Keratinocyte (primary cell): ENCODE measurements at regions not wholly inside any gene's neighbourhood (a gene's known extent, or its start where the extent isn't known, plus 50 kb on each side); places are given as distances from the start of the nearest gene placed in this dataset.

ENCODE experiments used
- CTCF ChIP-seq, 3 experiments: IDR thresholded peaks in 1 of 3; conservative IDR thresholded peaks in 1 of 3; optimal IDR thresholded peaks in 1 of 3; 2 replicates in 2 of 3; 3 replicates in 1 of 3; pipeline versions ENCODE3 to v1.5.1; 2011; ENCODE audit warnings: low read length in 3 of 3, mild to moderate bottlenecking in 3 of 3, moderate library complexity in 2 of 3, control low read depth in 1 of 3, inconsistent platforms in 1 of 3; ENCODE audit not compliant: insufficient read depth in 2 of 3; ENCODE audit errors: extremely low read depth in 1 of 3
- EZH2 ChIP-seq: IDR thresholded peaks from one replicate; pipeline ENCODE4 v1.6.1; 2012; ENCODE audit warnings: inconsistent platforms, mild to moderate bottlenecking, low read length, moderate library complexity

GRCh38 chr6:114690625-114691024 is 347.8 kb upstream of the HS3ST5 start:
- TF ChIP-seq CTCF (optimal IDR thresholded peaks at IDR 0.05 in 1 of 3, IDR thresholded peaks at IDR 0.05 in 1 of 3, conservative IDR thresholded peaks at IDR 0.05 in 1 of 3; ENCODE audit: extremely low read depth in 1 of 3, insufficient read depth in 2 of 3, low read length in 3 of 3): no peak
- TF ChIP-seq EZH2: no peak
